ENCODE measurements at regions not wholly inside any gene's neighbourhood (a gene's known extent, or its start where the extent isn't known, plus 50 kb on each side); places are given as distances from the start of the nearest gene placed in this dataset.

DNA sequence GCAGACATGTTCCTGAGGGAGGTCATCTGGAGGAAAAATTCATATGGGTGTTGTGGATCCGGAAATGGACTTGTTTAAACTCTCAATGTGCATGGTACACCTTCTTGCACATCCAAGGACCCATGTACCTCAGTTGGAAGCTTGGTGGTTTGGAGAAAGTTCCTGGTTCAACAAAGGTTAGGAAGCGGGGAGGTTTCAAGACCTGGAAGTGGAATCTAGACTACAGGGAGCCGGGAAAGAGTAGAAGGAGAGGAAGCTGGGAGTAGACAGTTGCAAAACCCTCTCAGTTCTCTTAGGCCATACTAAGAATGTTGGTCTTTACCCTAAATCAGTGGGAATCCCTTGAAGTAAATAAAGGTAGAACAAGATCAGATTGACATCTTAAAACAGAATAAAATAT lies 209.8 kb upstream of the SPOPL start:
- DNase-seq (ENCODE audit: insufficient read length, low spot score), result no peak
- TF ChIP-seq, protein P1, sequence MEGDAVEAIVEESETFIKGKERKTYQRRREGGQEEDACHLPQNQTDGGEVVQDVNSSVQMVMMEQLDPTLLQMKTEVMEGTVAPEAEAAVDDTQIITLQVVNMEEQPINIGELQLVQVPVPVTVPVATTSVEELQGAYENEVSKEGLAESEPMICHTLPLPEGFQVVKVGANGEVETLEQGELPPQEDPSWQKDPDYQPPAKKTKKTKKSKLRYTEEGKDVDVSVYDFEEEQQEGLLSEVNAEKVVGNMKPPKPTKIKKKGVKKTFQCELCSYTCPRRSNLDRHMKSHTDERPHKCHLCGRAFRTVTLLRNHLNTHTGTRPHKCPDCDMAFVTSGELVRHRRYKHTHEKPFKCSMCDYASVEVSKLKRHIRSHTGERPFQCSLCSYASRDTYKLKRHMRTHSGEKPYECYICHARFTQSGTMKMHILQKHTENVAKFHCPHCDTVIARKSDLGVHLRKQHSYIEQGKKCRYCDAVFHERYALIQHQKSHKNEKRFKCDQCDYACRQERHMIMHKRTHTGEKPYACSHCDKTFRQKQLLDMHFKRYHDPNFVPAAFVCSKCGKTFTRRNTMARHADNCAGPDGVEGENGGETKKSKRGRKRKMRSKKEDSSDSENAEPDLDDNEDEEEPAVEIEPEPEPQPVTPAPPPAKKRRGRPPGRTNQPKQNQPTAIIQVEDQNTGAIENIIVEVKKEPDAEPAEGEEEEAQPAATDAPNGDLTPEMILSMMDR (IDR thresholded peaks at IDR 0.05; ENCODE audit: insufficient read depth, missing control alignments), result no peak
- no peak for FAIRE-seq

DNA sequence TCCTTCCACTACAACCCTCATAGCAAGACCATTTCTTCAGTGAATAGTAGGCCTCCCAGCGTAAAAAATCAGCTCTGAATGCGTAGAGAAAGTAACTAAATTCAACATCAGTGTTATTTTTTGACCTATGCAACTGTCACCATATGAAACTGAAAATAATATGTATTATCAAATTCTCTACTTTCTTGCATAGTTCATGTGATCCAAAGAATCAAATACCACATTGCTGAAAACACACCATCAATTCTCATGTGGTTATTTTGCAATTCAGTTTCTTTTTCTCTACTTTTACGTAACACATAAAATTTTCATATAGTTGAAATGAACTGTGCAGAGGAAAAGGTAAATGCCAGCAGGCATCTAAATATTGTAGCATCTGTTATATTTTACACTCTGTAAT lies 208.5 kb upstream of the SPOPL start:
- DNase-seq (ENCODE audit: insufficient read length, low spot score) (no peak), FAIRE-seq (no peak)
- TF ChIP-seq, protein P1 (IDR thresholded peaks at IDR 0.05; ENCODE audit: insufficient read depth, missing control alignments), result no peak

DNA sequence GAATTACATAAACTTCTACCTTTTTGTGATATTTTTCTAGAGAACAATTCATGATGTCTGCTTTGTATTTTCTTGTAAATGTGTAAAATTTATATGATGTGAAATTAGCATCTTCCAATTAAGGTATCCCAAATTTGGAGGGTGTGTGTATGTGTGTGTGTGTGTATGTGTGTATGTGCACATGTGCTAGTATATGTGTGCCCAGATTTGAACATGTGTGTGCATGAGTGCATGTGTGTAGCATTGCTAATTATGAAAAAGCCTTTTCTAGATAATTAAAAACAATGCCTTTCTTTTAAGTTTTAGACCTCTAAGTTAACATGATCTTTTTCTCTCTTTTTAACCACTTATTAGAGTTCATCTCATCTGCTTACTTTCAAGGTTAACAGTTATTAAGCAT lies 208.0 kb upstream of the SPOPL start:
- TF ChIP-seq, protein P1 (IDR thresholded peaks at IDR 0.05; ENCODE audit: insufficient read depth, missing control alignments), result no peak
- FAIRE-seq (no peak), DNase-seq (ENCODE audit: insufficient read length, low spot score) (no peak)

DNA sequence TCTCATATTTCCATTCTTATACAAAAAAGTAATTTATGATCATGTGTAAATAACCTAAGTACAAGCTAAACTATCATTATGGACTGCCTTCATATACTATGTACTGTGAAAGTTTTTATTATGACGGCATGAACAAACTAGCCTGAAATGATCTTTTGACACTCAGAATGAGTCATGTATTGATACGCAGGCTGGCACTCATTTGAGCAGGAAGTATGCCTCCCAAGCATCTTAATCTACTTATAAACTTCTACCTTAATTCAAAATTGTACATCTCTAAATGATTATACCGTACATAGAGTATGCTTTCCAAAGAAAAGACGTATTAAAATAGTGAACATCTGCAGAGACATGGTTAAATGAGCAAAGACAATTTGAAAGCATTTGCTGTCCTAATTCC lies 207.1 kb upstream of the SPOPL start:
- TF ChIP-seq, protein P1 (IDR thresholded peaks at IDR 0.05; ENCODE audit: insufficient read depth, missing control alignments), result no peak
- FAIRE-seq, result no peak
- DNase-seq (ENCODE audit: insufficient read length, low spot score), result no peak

DNA sequence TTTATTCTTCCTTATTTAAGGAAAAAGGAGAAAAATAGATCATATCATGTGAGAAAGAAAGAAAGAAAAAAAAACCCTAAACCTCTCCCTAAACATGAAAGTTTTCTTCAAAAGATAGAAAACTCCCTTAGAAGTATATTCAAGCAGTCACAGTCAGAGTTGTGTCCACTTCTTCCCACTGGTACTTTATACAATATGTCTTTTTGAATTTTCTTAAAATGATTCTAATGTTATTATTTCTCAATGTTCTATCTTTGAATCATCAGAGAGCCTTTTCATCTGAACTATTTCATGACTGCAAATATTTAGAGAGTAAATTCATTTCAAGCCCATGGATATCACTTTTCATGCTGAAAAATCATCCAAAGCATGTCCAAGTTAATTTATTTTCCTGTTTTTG lies 205.2 kb upstream of the SPOPL start:
- DNase-seq (ENCODE audit: insufficient read length, low spot score), result no peak
- TF ChIP-seq, protein P1 (IDR thresholded peaks at IDR 0.05; ENCODE audit: insufficient read depth, missing control alignments), result no peak
- no peak for FAIRE-seq

DNA sequence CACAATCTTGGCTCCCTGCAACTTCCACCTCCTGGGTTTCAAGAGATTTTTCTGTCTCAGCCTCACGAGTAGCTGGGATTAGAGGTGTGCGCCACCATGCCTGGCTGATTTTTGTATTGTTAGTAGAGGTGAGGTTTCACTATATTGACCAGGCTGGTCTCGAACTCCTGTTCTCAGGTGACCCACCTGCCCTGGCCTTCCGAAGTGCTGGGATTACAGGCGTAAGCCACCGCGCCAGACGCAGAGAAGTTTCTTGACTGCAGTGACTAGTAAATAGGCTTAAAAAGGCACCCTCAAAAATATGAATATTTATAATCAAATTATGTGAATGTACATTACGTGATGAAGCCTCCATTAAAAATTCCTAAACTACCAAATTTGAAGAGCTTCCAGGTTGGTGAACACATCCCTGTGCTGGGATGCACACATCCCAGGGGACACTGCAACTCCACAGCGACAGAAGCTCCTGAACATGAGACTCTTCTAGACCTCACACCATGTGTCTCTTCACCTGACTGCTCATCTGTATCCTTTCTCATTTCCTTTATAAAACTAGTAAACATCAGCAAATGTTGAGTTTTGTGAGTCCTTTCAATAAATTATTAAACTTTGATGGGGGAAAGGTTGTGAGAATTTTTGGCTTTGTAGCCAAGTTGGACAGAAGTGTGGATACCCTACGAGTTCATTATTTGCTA lies 203.3 kb upstream of the SPOPL start:
- TF ChIP-seq, protein P1 (IDR thresholded peaks at IDR 0.05; ENCODE audit: insufficient read depth, missing control alignments), result no peak
- DNase-seq (ENCODE audit: insufficient read length, low spot score) (no peak), FAIRE-seq (no peak)

DNA sequence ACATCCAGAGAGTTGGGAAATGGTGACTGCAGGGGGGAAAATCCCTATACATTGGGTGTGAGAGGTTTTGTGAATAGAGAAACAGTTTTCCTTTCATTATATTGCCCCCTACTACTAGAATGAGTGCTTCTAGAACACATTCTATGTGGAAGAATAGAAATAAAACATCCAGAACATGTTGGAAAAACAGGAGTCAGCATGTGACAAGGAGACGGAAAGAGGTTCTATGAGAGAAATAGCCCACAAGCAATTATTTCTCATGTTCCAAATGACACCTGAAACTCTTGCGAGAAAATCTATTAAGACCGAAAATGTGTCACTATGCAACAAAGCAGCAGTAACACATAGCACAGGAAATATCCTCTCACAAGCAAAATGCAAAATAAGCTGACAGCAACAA lies 202.7 kb upstream of the SPOPL start:
- no peak for DNase-seq (ENCODE audit: insufficient read length, low spot score)
- TF ChIP-seq, protein P1 (IDR thresholded peaks at IDR 0.05; ENCODE audit: insufficient read depth, missing control alignments), result no peak
- FAIRE-seq, result no peak

All from D721Med (cell line).